Panc1 (cell line): ENCODE measurements at regions not wholly inside any gene's neighbourhood (a gene's known extent, or its start where the extent isn't known, plus 50 kb on each side); places are given as distances from the start of the nearest gene placed in this dataset.

Source experiments
- ATAC-seq: fragments of 200-7000 bp; cut with Tn5 transposase; 2 replicates; pipeline ENCODE4 v1.9.1; 2020; ENCODE audit warnings: mild to moderate bottlenecking, moderate library complexity
- BruUV-seq: library from RNA; stranded (reverse); fragments of 400-500 nt; replicated peaks from 2 replicates; lab custom pipeline; 2021; lab: Mats Ljungman, UMichigan
- CTCF ChIA-PET: fragments of 300-600 bp; sonication (Branson Sonifier 250); formaldehyde crosslinking; loops from one replicate; lab custom pipeline; 2022; ENCODE audit warnings: antibody characterized with exemption; lab: Charles Lee
- POLR2A ChIA-PET: fragments of 300-600 bp; sonication (Branson Sonifier 250); formaldehyde crosslinking; loops from one replicate; lab custom pipeline; 2022; ENCODE audit warnings: antibody characterized with exemption; lab: Charles Lee
- DNase-seq: peaks from one replicate; pipeline ENCODE4 v3.0.0-alpha.2; 2010; ENCODE audit warnings: low read depth, low spot score
- H3K27ac ChIP-seq: 2 replicates; pipeline ENCODE4 v1.5.1; 2011; ENCODE audit warnings: mild to moderate bottlenecking, low read length, inconsistent platforms
- H3K27me3 ChIP-seq: fragments of 200-500 bp; sonication (Bioruptor generic); 2 replicates; pipeline ENCODE4 v1.6.0; 2014; ENCODE audit warnings: low read length, inconsistent platforms; ENCODE audit not compliant: control insufficient read depth, insufficient read depth
- H3K36me3 ChIP-seq: fragments of 200-500 bp; sonication (Bioruptor generic); 2 replicates; pipeline ENCODE4 v1.5.1; 2014; ENCODE audit warnings: inconsistent platforms, mild to moderate bottlenecking, low read length, moderate library complexity; ENCODE audit not compliant: control insufficient read depth, insufficient read depth
- H3K4me1 ChIP-seq: 2 replicates; pipeline ENCODE4 v1.5.1; 2011; ENCODE audit warnings: inconsistent platforms, mild to moderate bottlenecking, low read length, moderate library complexity; ENCODE audit not compliant: control insufficient read depth, insufficient read depth
- H3K4me3 ChIP-seq, 2 experiments: 2 replicates each; pipeline ENCODE4 v1.5.1; 2011 to 2012; ENCODE audit warnings: low read depth in 2 of 2, low read length in 2 of 2, mild to moderate bottlenecking in 2 of 2, inconsistent platforms in 1 of 2, moderate library complexity in 1 of 2
- H3K9me3 ChIP-seq: fragments of 200-500 bp; sonication (Bioruptor generic); 2 replicates; pipeline ENCODE4 v1.5.1; 2014; ENCODE audit warnings: low read depth, mild to moderate bottlenecking, inconsistent platforms, low read length, moderate library complexity; ENCODE audit not compliant: control insufficient read depth, insufficient read depth
- CTCF ChIP-seq: fragments of 450-650 bp; IDR thresholded peaks from 2 replicates; pipeline ENCODE4 v1.5.1; 2017; ENCODE audit warnings: mild to moderate bottlenecking
- POLR2AphosphoS5 ChIP-seq: IDR thresholded peaks from 2 replicates; pipeline ENCODE4 v1.6.1; 2012; ENCODE audit warnings: mild to moderate bottlenecking, low read depth, low read length, moderate library complexity
- REST ChIP-seq, 2 experiments: IDR thresholded peaks; 2 replicates each; pipeline ENCODE4 v1.6.1; 2011 to 2012; ENCODE audit warnings: low read depth in 2 of 2, control low read depth in 1 of 2, low read length in 1 of 2, mild to moderate bottlenecking in 1 of 2, moderate library complexity in 1 of 2; ENCODE audit not compliant: insufficient read depth in 1 of 2
- SIN3A ChIP-seq: IDR thresholded peaks from 2 replicates; pipeline ENCODE4 v1.6.1; 2012; ENCODE audit warnings: low read depth, mild to moderate bottlenecking, low read length, moderate library complexity, borderline replicate concordance; ENCODE audit not compliant: insufficient read depth
- TCF7L2 ChIP-seq: IDR thresholded peaks from 2 replicates; pipeline ENCODE4 v1.6.1; 2011; ENCODE audit warnings: mild to moderate bottlenecking, low read depth, low read length, inconsistent platforms
- in situ Hi-C: cut with HindIII; loops from 2 replicates; pipeline ENCODE4 v1.10.0; 2016; ENCODE audit warnings: low sequenced_read_pairs, low pct_unique_long_range_greater_than_20kb
- intact Hi-C: fragments of 100-400 bp; cut with micrococcal nuclease; formaldehyde crosslinking; loops from one replicate; pipeline ENCODE4 v1.10.0; 2022; ENCODE audit not compliant: unreplicated experiment

GRCh38 chr15:38088971-38089370, 154.5 kb downstream of the TMCO5A start:
- ChIA-PET CTCF (no interaction called here), POLR2A (interaction anchor here (0.6 kb wide), 1 partner anchor 1344 kb away, joined by 5 read pairs; no protein-coding TSS in a partner anchor)
- Histone ChIP-seq H3K4me3 (no peak overlapping the region), H3K9me3 (no peaks in the 10 kb centered on the region), H3K4me1 (no peaks in the 10 kb centered on the region), H3K27me3 (peaks cover 2% of the 10 kb centered on the region; the same call in 1 of the 2 replicates), H3K36me3 (no peaks in the 10 kb centered on the region), H3K27ac (no peak overlapping the region)
- intact Hi-C loops (no loop called here), in situ Hi-C loops (no loop called here)
- no peak for ATAC-seq
- TF ChIP-seq SIN3A (no peak), REST (IDR thresholded peaks at IDR 0.05; ENCODE audit: insufficient read depth in 1 of 2, low read depth in 2 of 2, low read length in 1 of 2) (no peak), TCF7L2 (no peak), CTCF (no peak), POLR2AphosphoS5 (no peak)
- BruUV-seq: no TSS peak
- DNase-seq: no peak

GRCh38 chr15:38090223-38090622, 155.8 kb downstream of the TMCO5A start:
- Histone ChIP-seq H3K27me3 (no peaks in the 10 kb centered on the region; the same call in 1 of the 2 replicates), H3K9me3 (no peaks in the 10 kb centered on the region), H3K36me3 (no peaks in the 10 kb centered on the region), H3K4me1 (no peaks in the 10 kb centered on the region), H3K27ac (no peak overlapping the region), H3K4me3 (no peak overlapping the region)
- DNase-seq: no peak
- no peak for ATAC-seq
- intact Hi-C loops (no loop called here), in situ Hi-C loops (no loop called here)
- TF ChIP-seq TCF7L2 (no peak), CTCF (no peak), REST (IDR thresholded peaks at IDR 0.05; ENCODE audit: insufficient read depth in 1 of 2, low read depth in 2 of 2, low read length in 1 of 2) (no peak), SIN3A (no peak), POLR2AphosphoS5 (no peak)
- no TSS peak for BruUV-seq
- CTCF ChIA-PET: no interaction called here
- POLR2A ChIA-PET: no interaction called here
